Neural cell (in vitro differentiated cells): ENCODE measurements at regions not wholly inside any gene's neighbourhood (a gene's known extent, or its start where the extent isn't known, plus 50 kb on each side); places are given as distances from the start of the nearest gene placed in this dataset.

Source experiments
- H2AFZ ChIP-seq: fragments of 200-600, 300-800 bp; sonication (generic), shearing (Covaris generic); 2 replicates; pipeline ENCODE4 v1.6.0; 2014; ENCODE audit warnings: low read depth, mild to moderate bottlenecking, antibody characterized with exemption, low read length, moderate library complexity
- H3F3A ChIP-seq: fragments of 200-600 bp; shearing (Covaris generic); 2 replicates; pipeline ENCODE4 v1.6.1; 2016; ENCODE audit warnings: mild to moderate bottlenecking, moderate library complexity, mixed read lengths, antibody characterized with exemption, low read length; ENCODE audit not compliant: insufficient read depth, poor library complexity, severe bottlenecking
- H3K27ac ChIP-seq: fragments of 200-600, 300-800 bp; sonication (generic), shearing (Covaris generic); 2 replicates; pipeline ENCODE4 v1.5.1; 2014; ENCODE audit warnings: mild to moderate bottlenecking, low read length, moderate library complexity
- H3K27me3 ChIP-seq: fragments of 300-800, 200-600 bp; sonication (generic), shearing (Covaris generic); 2 replicates; pipeline ENCODE4 v1.6.0; 2014; ENCODE audit warnings: mild to moderate bottlenecking, low read depth, low read length, moderate library complexity; ENCODE audit not compliant: insufficient read depth
- H3K36me3 ChIP-seq: fragments of 300-800, 200-600 bp; sonication (generic), shearing (Covaris generic); 2 replicates; pipeline ENCODE4 v1.5.1; 2014; ENCODE audit warnings: mild to moderate bottlenecking, antibody characterized with exemption, low read length, moderate library complexity; ENCODE audit not compliant: insufficient read depth
- H3K4me2 ChIP-seq: fragments of 300-800, 200-600 bp; sonication (generic), shearing (Covaris generic); 2 replicates; pipeline ENCODE4 v1.6.0; 2014; ENCODE audit warnings: mild to moderate bottlenecking, low read length
- H3K4me3 ChIP-seq: fragments of 300-800, 200-600 bp; sonication (generic), shearing (Covaris generic); 2 replicates; pipeline ENCODE4 v1.5.1; 2014; ENCODE audit warnings: mild to moderate bottlenecking, low read length, moderate library complexity
- H3K79me2 ChIP-seq: fragments of 200-600 bp; shearing (Covaris generic); replicated peaks from 2 replicates; pipeline ENCODE4 v1.6.0; 2014; ENCODE audit warnings: mild to moderate bottlenecking, low read length, moderate library complexity; ENCODE audit not compliant: insufficient read depth
- H3K9ac ChIP-seq: fragments of 300-800, 200-600 bp; sonication (generic), shearing (Covaris generic); 2 replicates; pipeline ENCODE4 v1.6.1; 2016; ENCODE audit warnings: mild to moderate bottlenecking, low read length, mixed read lengths
- H3K9me2 ChIP-seq: fragments of 200-600 bp; shearing (Covaris generic); 2 replicates; pipeline ENCODE4 v1.6.1; 2016; ENCODE audit warnings: mild to moderate bottlenecking, low read length, mixed read lengths; ENCODE audit not compliant: insufficient read depth
- H3K9me3 ChIP-seq: fragments of 200-600, 300-800 bp; sonication (generic), shearing (Covaris generic); 2 replicates; pipeline ENCODE4 v1.6.1; 2016; ENCODE audit warnings: mild to moderate bottlenecking, mixed run types, low read length, moderate library complexity, mixed read lengths
- H4K20me1 ChIP-seq: fragments of 200-600 bp; shearing (Covaris generic); 2 replicates; pipeline ENCODE4 v1.6.1; 2016; ENCODE audit warnings: mild to moderate bottlenecking, mixed run types; ENCODE audit not compliant: insufficient read depth
- EP300 ChIP-seq: fragments of 450-650 bp; conservative IDR thresholded peaks from 2 replicates; pipeline ENCODE4 v1.6.1; 2014; ENCODE audit warnings: antibody characterized with exemption, mild to moderate bottlenecking, moderate library complexity; ENCODE audit not compliant: poor library complexity, severe bottlenecking
- EZH2 ChIP-seq: fragments of 200-600, 300-800 bp; shearing (Covaris generic), sonication (generic); IDR thresholded peaks from 2 replicates; pipeline ENCODE4 v1.6.1; 2014; ENCODE audit warnings: antibody characterized with exemption, low read length, borderline replicate concordance, mild to moderate bottlenecking; ENCODE audit not compliant: insufficient read depth, poor library complexity, severe bottlenecking
- MXI1 ChIP-seq: fragments of 450-650 bp; conservative IDR thresholded peaks from 2 replicates; pipeline ENCODE4 v1.6.1; 2014; ENCODE audit warnings: antibody characterized with exemption, mild to moderate bottlenecking; ENCODE audit not compliant: poor library complexity, severe bottlenecking
- POLR2AphosphoS5 ChIP-seq: IDR thresholded peaks from 2 replicates; pipeline ENCODE4 v1.6.1; 2012
- RAD21 ChIP-seq: fragments of 450-650 bp; conservative IDR thresholded peaks from 2 replicates; pipeline ENCODE4 v1.6.1; 2014; ENCODE audit warnings: antibody characterized with exemption, mild to moderate bottlenecking, moderate library complexity
- REST ChIP-seq: IDR thresholded peaks from 2 replicates; pipeline ENCODE4 v1.6.1; 2012; ENCODE audit warnings: borderline replicate concordance
- SMC3 ChIP-seq: fragments of 450-650 bp; conservative IDR thresholded peaks from 2 replicates; pipeline ENCODE4 v1.6.1; 2014; ENCODE audit warnings: antibody characterized with exemption, mild to moderate bottlenecking, moderate library complexity; ENCODE audit not compliant: poor library complexity
- TAF1 ChIP-seq: IDR thresholded peaks from 2 replicates; pipeline ENCODE4 v1.6.1; 2012; ENCODE audit warnings: low read depth
- TF ChIP-seq, protein P1 (sequence below): fragments of 450-650 bp; IDR thresholded peaks from 2 replicates; pipeline ENCODE4 v1.5.1; 2014; ENCODE audit warnings: antibody characterized with exemption, mild to moderate bottlenecking, moderate library complexity; ENCODE audit not compliant: poor library complexity, severe bottlenecking

- TF ChIP-seq SMC3: no peak
- no peaks in the 10 kb centered on the region for H3K9me2 ChIP-seq
- no peaks in the 10 kb centered on the region for H3K9me3 ChIP-seq
- no peaks in the 10 kb centered on the region for H3F3A ChIP-seq
- H4K20me1 ChIP-seq: no peaks in the 10 kb centered on the region
- H2AFZ ChIP-seq: no peak overlapping the region
- no peak overlapping the region for H3K27ac ChIP-seq
- no peak overlapping the region for H3K4me3 ChIP-seq
- H3K36me3 ChIP-seq: no peaks in the 10 kb centered on the region
- no peak overlapping the region for H3K9ac ChIP-seq
- H3K27me3 ChIP-seq: no peaks in the 10 kb centered on the region
- no peak overlapping the region for H3K4me2 ChIP-seq
- H3K79me2 ChIP-seq: no peaks in the 10 kb centered on the region
Measured at GRCh38 chr6:868201-868600, 175.3 kb upstream of the EXOC2 start.

GRCh38 chr6:867378-867777, 174.4 kb upstream of the EXOC2 start:
- no peaks in the 10 kb centered on the region for H3K27me3 ChIP-seq
- no peaks in the 10 kb centered on the region for H3F3A ChIP-seq
- TF ChIP-seq, protein P1, sequence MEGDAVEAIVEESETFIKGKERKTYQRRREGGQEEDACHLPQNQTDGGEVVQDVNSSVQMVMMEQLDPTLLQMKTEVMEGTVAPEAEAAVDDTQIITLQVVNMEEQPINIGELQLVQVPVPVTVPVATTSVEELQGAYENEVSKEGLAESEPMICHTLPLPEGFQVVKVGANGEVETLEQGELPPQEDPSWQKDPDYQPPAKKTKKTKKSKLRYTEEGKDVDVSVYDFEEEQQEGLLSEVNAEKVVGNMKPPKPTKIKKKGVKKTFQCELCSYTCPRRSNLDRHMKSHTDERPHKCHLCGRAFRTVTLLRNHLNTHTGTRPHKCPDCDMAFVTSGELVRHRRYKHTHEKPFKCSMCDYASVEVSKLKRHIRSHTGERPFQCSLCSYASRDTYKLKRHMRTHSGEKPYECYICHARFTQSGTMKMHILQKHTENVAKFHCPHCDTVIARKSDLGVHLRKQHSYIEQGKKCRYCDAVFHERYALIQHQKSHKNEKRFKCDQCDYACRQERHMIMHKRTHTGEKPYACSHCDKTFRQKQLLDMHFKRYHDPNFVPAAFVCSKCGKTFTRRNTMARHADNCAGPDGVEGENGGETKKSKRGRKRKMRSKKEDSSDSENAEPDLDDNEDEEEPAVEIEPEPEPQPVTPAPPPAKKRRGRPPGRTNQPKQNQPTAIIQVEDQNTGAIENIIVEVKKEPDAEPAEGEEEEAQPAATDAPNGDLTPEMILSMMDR: no peak
- TF ChIP-seq TAF1 (no peak), EZH2 (no peak), POLR2AphosphoS5 (no peak), SMC3 (no peak), EP300 (no peak), REST (no peak), MXI1 (no peak), RAD21 (no peak)
- H3K36me3 ChIP-seq: no peaks in the 10 kb centered on the region
- H3K27ac ChIP-seq: no peak overlapping the region
- H3K9me3 ChIP-seq: no peaks in the 10 kb centered on the region
- H3K4me2 ChIP-seq: no peak overlapping the region
- H4K20me1 ChIP-seq: no peaks in the 10 kb centered on the region
- H2AFZ ChIP-seq: no peak overlapping the region
- H3K79me2 ChIP-seq: no peaks in the 10 kb centered on the region
- no peaks in the 10 kb centered on the region for H3K9me2 ChIP-seq
- no peak overlapping the region for H3K4me3 ChIP-seq
- no peak overlapping the region for H3K9ac ChIP-seq

DNA sequence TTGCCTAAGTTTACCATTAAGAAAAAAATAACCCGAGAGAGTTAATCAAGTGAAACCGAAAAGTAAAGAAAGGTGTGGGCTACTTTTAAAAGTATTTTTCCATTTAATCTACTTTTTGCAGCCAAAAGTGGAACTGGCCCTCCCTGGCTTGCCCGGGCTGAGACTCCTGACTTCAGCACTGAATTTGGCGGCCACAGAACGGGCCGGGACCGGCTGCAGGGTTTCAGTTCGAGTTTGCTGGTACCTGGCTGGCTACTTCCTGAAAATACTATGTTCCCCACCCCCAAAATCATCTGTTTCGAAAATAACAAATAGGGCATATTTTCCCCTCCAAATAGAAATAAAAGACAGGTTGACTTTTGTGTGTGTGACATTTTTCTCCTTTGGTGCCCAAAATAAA, 173.4 kb upstream of the EXOC2 start:
- TF ChIP-seq, protein P1: no peak
- TF ChIP-seq SMC3 (no peak), TAF1 (no peak), POLR2AphosphoS5 (no peak), EZH2 (no peak), RAD21 (no peak), EP300 (no peak), REST (no peak), MXI1 (no peak)
- no peak overlapping the region for H3K27ac ChIP-seq
- no peaks in the 10 kb centered on the region for H3F3A ChIP-seq
- no peak overlapping the region for H3K4me3 ChIP-seq
- H4K20me1 ChIP-seq: no peaks in the 10 kb centered on the region
- no peak overlapping the region for H2AFZ ChIP-seq
- no peaks in the 10 kb centered on the region for H3K79me2 ChIP-seq
- no peak overlapping the region for H3K4me2 ChIP-seq
- no peaks in the 10 kb centered on the region for H3K9me3 ChIP-seq
- no peak overlapping the region for H3K9ac ChIP-seq
- H3K36me3 ChIP-seq: no peaks in the 10 kb centered on the region
- no peaks in the 10 kb centered on the region for H3K9me2 ChIP-seq
- no peaks in the 10 kb centered on the region for H3K27me3 ChIP-seq
